SU-DHL-6 (cell line): ENCODE measurements at regions not wholly inside any gene's neighbourhood (a gene's known extent, or its start where the extent isn't known, plus 50 kb on each side); places are given as distances from the start of the nearest gene placed in this dataset.

ENCODE experiments used
- CTCF ChIP-seq: fragments of 200-600 bp; sonication (generic); IDR thresholded peaks from one replicate; pipeline ENCODE4 v1.5.1; 2017; ENCODE audit warnings: antibody characterized with exemption, mild to moderate bottlenecking, low read length, moderate library complexity; ENCODE audit not compliant: insufficient read depth, poor library complexity, severe bottlenecking
- EZH2phosphoT487 ChIP-seq: fragments of 200-600 bp; sonication (generic), shearing (Covaris generic); conservative IDR thresholded peaks from 2 replicates; pipeline ENCODE4 v1.6.1; 2018; ENCODE audit warnings: mild to moderate bottlenecking, antibody characterized with exemption, low read length, moderate library complexity, mixed read lengths

DNA sequence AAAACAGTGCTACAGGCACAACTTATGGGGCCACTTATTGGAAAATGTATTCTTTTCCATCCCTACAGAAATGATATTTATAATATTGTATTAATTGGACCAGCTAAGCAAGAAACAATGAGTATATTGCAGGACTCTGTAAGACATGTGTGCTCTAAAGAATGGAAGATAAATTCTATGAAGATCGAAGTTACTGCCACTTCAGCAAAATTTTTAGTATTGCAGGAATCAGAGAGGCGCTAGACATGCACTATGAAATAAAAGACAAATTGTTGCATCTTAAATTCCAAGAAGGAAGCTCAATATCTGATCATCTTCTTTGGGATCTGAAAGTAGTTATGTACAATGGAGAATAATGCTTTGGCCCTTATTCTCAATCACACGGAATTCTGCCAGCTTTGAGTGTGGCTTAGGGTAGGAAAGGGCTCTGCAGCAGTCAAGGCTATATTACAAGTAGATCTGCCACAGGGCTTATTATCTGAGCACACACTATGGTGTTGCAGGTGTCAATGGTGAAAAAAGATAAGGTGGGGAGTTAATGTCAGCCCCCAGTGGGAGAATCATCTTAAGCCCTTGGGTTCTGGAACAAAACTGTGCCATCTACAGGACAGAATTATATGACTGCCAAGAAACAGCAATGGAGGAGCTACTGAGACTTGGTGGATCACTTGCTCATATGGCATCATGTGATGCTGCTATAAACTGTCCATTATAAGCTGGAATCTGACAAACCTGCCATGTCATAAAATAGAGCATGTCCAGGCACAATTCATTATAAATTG lies 334.0 kb upstream of the NDST3 start:
- TF ChIP-seq CTCF (no peak), EZH2phosphoT487 (no peak)
